SK-N-MC (cell line): ENCODE measurements at regions not wholly inside any gene's neighbourhood (a gene's known extent, or its start where the extent isn't known, plus 50 kb on each side); places are given as distances from the start of the nearest gene placed in this dataset.

Experiments used
- DNase-seq: peaks from one replicate; pipeline ENCODE4 v3.0.0-alpha.2; 2011; ENCODE audit warnings: low read depth, low spot score
- H3K27ac ChIP-seq: fragments of 200-600 bp; sonication (generic); 2 replicates; pipeline ENCODE4 v1.5.1; 2016; ENCODE audit warnings: mixed run types
- H3K36me3 ChIP-seq: fragments of 200-600 bp; sonication (generic); 2 replicates; pipeline ENCODE4 v1.6.1; 2017; ENCODE audit warnings: antibody characterized with exemption, low read length, mixed read lengths; ENCODE audit not compliant: insufficient read depth
- H3K4me3 ChIP-seq: fragments of 200-600 bp; sonication (generic); 2 replicates; pipeline ENCODE4 v1.5.1; 2016
- H3K9ac ChIP-seq: fragments of 200-600 bp; sonication (generic); 2 replicates; pipeline ENCODE4 v1.8.0; 2017; ENCODE audit warnings: mixed run types, mixed read lengths; ENCODE audit not compliant: insufficient read length
- H3K9me3 ChIP-seq: fragments of 200-600 bp; sonication (generic); 2 replicates; pipeline ENCODE4 v1.6.1; 2017; ENCODE audit warnings: low read depth, mild to moderate bottlenecking, antibody characterized with exemption, low read length, moderate library complexity, mixed read lengths
- EZH2 ChIP-seq: fragments of 200-600 bp; sonication (generic); IDR thresholded peaks from one replicate; pipeline ENCODE4 v1.6.1; 2017; ENCODE audit warnings: antibody characterized with exemption
- FOXP2 ChIP-seq: optimal IDR thresholded peaks from 2 replicates; pipeline ENCODE3; 2011; ENCODE audit warnings: mild to moderate bottlenecking, moderate library complexity; ENCODE audit not compliant: insufficient read depth; ENCODE audit errors: extremely low read length, control extremely low read depth
- POLR2AphosphoS5 ChIP-seq: IDR thresholded peaks from 2 replicates; pipeline ENCODE4 v1.6.1; 2012; ENCODE audit warnings: mild to moderate bottlenecking, low read depth, low read length, borderline replicate concordance

- TF ChIP-seq POLR2AphosphoS5 (no peak), FOXP2 (no peak), EZH2 (no peak)
- Histone ChIP-seq H3K9ac (no peak overlapping the region), H3K4me3 (no peak overlapping the region), H3K36me3 (no peaks in the 10 kb centered on the region), H3K9me3 (no peaks in the 10 kb centered on the region), H3K27ac (no peak overlapping the region)
- no peak for DNase-seq
Observed at GRCh38 chr10:131021246-131021895, 290.1 kb downstream of the TCERG1L start.

GRCh38 chr10:131021969-131022368, 289.6 kb downstream of the TCERG1L start:
- H3K9ac ChIP-seq, result no peak overlapping the region
- H3K36me3 ChIP-seq, result no peaks in the 10 kb centered on the region
- no peaks in the 10 kb centered on the region for H3K9me3 ChIP-seq
- DNase-seq, result no peak
- no peak overlapping the region for H3K4me3 ChIP-seq
- H3K27ac ChIP-seq, result no peak overlapping the region
- TF ChIP-seq POLR2AphosphoS5, result no peak
- TF ChIP-seq EZH2, result no peak
- TF ChIP-seq FOXP2, result no peak

- Histone ChIP-seq H3K9me3 (no peaks in the 10 kb centered on the region), H3K27ac (no peak overlapping the region), H3K4me3 (no peak overlapping the region), H3K9ac (no peak overlapping the region), H3K36me3 (no peaks in the 10 kb centered on the region)
- no peak for DNase-seq
- TF ChIP-seq FOXP2, result no peak
- TF ChIP-seq POLR2AphosphoS5, result no peak
- TF ChIP-seq EZH2, result no peak
Observed at GRCh38 chr10:131022369-131022768, 289.2 kb downstream of the TCERG1L start.

GRCh38 chr10:131022981-131023380, 288.5 kb downstream of the TCERG1L start:
- TF ChIP-seq POLR2AphosphoS5 (no peak), FOXP2 (no peak), EZH2 (no peak)
- H3K4me3 ChIP-seq, result no peak overlapping the region

GRCh38 chr10:131024259-131025131, 287.0 kb downstream of the TCERG1L start:
- Histone ChIP-seq H3K9ac (no peak overlapping the region), H3K27ac (no peak overlapping the region), H3K9me3 (no peaks in the 10 kb centered on the region), H3K36me3 (no peaks in the 10 kb centered on the region), H3K4me3 (no peak overlapping the region)
- DNase-seq, result no peak
- TF ChIP-seq EZH2 (no peak), FOXP2 (no peak), POLR2AphosphoS5 (no peak)

More at GRCh38 chr10:131022981-131023380, 288.5 kb downstream of the TCERG1L start:
- no peak overlapping the region for H3K9ac ChIP-seq
- no peak for DNase-seq
- H3K9me3 ChIP-seq, result no peaks in the 10 kb centered on the region
- H3K36me3 ChIP-seq, result no peaks in the 10 kb centered on the region
- H3K27ac ChIP-seq, result no peak overlapping the region

- no peaks in the 10 kb centered on the region for H3K36me3 ChIP-seq
- H3K4me3 ChIP-seq, result no peak overlapping the region
- H3K9me3 ChIP-seq, result no peaks in the 10 kb centered on the region
- H3K9ac ChIP-seq, result no peak overlapping the region
- DNase-seq, result no peak
- H3K27ac ChIP-seq, result no peak overlapping the region
- TF ChIP-seq POLR2AphosphoS5, result no peak
- no peak for TF ChIP-seq FOXP2
- no peak for TF ChIP-seq EZH2
Observed at GRCh38 chr10:131025333-131025732, 286.2 kb downstream of the TCERG1L start.

GRCh38 chr10:131027256-131027655, 284.3 kb downstream of the TCERG1L start:
- Histone ChIP-seq H3K27ac (no peak overlapping the region), H3K9ac (no peak overlapping the region), H3K36me3 (no peaks in the 10 kb centered on the region), H3K9me3 (no peaks in the 10 kb centered on the region), H3K4me3 (no peak overlapping the region)
- TF ChIP-seq FOXP2 (no peak), POLR2AphosphoS5 (no peak), EZH2 (no peak)
- no peak for DNase-seq

- H3K27ac ChIP-seq, result no peak overlapping the region
- no peak for DNase-seq
- no peak overlapping the region for H3K9ac ChIP-seq
- no peaks in the 10 kb centered on the region for H3K36me3 ChIP-seq
- TF ChIP-seq FOXP2 (no peak), EZH2 (no peak), POLR2AphosphoS5 (no peak)
- no peak overlapping the region for H3K4me3 ChIP-seq
- H3K9me3 ChIP-seq, result no peaks in the 10 kb centered on the region
Observed at GRCh38 chr10:131031346-131031745, 280.2 kb downstream of the TCERG1L start.
